CD4-positive, alpha-beta T cell (primary cell): ENCODE measurements at regions not wholly inside any gene's neighbourhood (a gene's known extent, or its start where the extent isn't known, plus 50 kb on each side); places are given as distances from the start of the nearest gene placed in this dataset.

Experiments used
- ATAC-seq: fragments of 200-7000 bp; cut with Tn5 transposase; one replicate; pipeline ENCODE4 v1.10.0; 2022; ENCODE audit warnings: mild to moderate bottlenecking; ENCODE audit not compliant: poor library complexity
- CTCF ChIA-PET: fragments of 350-600 bp; sonication (Branson Sonifier 250); formaldehyde crosslinking; loops from one replicate; lab custom pipeline; 2021; ENCODE audit warnings: antibody characterized with exemption, inconsistent platforms; lab: Charles Lee
- POLR2A ChIA-PET: fragments of 350-600 bp; sonication (Branson Sonifier 250); formaldehyde crosslinking; loops from one replicate; lab custom pipeline; 2021; ENCODE audit warnings: antibody characterized with exemption, inconsistent platforms; lab: Charles Lee
- DNase-seq, 14 experiments: peaks; one replicate each; pipeline ENCODE4 v3.0.0-alpha.2; 2013 to 2020; ENCODE audit warnings: mixed read lengths in 2 of 14
- H3K27ac ChIP-seq, 2 donors: one replicate each; pipeline versions ENCODE4 v1.5.1 to v1.7.0; 2013; ENCODE audit warnings: low read length in 2 of 2, low read depth in 1 of 2, mild to moderate bottlenecking in 1 of 2
- H3K27me3 ChIP-seq, 2 experiments: 1 replicate in 1 of 2; 2 replicates in 1 of 2; pipeline versions ENCODE4 v1.6.1 to v1.7.0; 2013; ENCODE audit warnings: low read length in 2 of 2, control low read depth in 1 of 2, mild to moderate bottlenecking in 1 of 2, moderate library complexity in 1 of 2; ENCODE audit not compliant: insufficient read depth in 2 of 2, control insufficient read depth in 1 of 2
- H3K36me3 ChIP-seq: one replicate; pipeline ENCODE4 v1.6.1; 2013; ENCODE audit warnings: low read length, control low read depth; ENCODE audit not compliant: insufficient read depth
- H3K4me1 ChIP-seq: one replicate; pipeline ENCODE4 v1.6.1; 2013; ENCODE audit warnings: low read length, control low read depth; ENCODE audit not compliant: insufficient read depth
- H3K4me3 ChIP-seq: one replicate; pipeline ENCODE4 v1.5.1; 2013; ENCODE audit warnings: mild to moderate bottlenecking, low read length, moderate library complexity
- H3K9me3 ChIP-seq, 2 experiments: 1 replicate in 1 of 2; 2 replicates in 1 of 2; pipeline versions ENCODE4 v1.6.1 to v1.7.0; 2013; ENCODE audit warnings: low read length in 2 of 2, mild to moderate bottlenecking in 2 of 2, control low read depth in 1 of 2, moderate library complexity in 1 of 2; ENCODE audit not compliant: control insufficient read depth in 1 of 2, insufficient read depth in 1 of 2
- H3K27ac Mint-ChIP-seq: one replicate; pipeline ENCODE4 v1.8.0; 2020; ENCODE audit warnings: mixed read lengths
- H3K27me3 Mint-ChIP-seq: one replicate; pipeline ENCODE4 v1.8.0; 2021; ENCODE audit warnings: mixed read lengths
- H3K36me3 Mint-ChIP-seq: one replicate; pipeline ENCODE4 v1.8.0; 2021; ENCODE audit warnings: low read depth, mixed read lengths
- H3K4me1 Mint-ChIP-seq: one replicate; pipeline ENCODE4 v1.8.0; 2021; ENCODE audit warnings: low read depth, mixed read lengths
- H3K4me3 Mint-ChIP-seq: one replicate; pipeline ENCODE4 v1.8.0; 2020; ENCODE audit warnings: mild to moderate bottlenecking, mixed read lengths
- H3K9me3 Mint-ChIP-seq: one replicate; pipeline ENCODE4 v1.8.0; 2020; ENCODE audit warnings: mixed read lengths
- intact Hi-C, 2 experiments: fragments of 100-400 bp; cut with DNase I in 1 of 2; cut with micrococcal nuclease in 1 of 2; formaldehyde crosslinking; loops; one replicate each; pipeline versions ENCODE4 v1.15.1 to v1.9.0; 2023 to 2025; cut with DNase I, micrococcal nuclease
- TF ChIP-seq, protein P1 (sequence below): fragments of 200-600 bp; IDR thresholded peaks from one replicate; pipeline ENCODE4 v1.8.0; 2022; ENCODE audit warnings: antibody characterized with exemption, mild to moderate bottlenecking

DNA sequence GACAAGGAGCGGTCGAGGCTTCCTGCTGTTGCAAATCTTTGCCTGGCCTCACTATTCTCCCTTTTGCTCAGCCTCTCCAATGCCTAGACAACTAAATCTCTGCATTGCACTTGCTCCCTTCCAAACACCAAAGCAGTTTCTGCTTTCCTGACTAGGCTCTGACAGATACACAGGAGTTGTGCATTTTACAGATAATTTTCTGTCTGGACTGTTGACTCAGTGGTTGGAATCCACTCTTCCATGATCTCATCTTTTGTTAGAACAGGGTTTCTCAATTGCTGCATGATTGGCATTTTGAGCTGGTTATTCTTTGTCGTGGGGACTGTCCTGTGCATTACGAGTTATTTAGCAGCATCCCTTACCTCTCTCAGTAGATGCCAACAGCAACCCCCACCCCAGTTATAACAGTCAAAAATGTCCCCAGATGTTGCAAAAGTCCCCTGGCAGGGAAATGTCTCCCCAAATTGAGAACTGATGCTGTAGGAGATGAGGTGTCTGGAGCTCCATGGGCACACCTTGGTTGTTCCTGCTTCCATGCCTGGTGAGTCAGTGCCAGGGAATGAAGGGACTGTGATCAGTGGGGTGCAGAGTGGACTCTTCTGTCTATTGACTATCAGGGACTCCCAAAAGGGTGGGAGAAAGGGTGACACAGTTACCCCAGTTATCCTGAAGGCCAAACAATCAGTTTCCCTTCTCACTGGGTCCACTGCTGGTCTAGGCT, 557.4 kb upstream of the PSMD7 start:
- Histone ChIP-seq H3K27ac (no peak overlapping the region), H3K36me3 (no peaks in the 10 kb centered on the region), H3K4me1 (no peaks in the 10 kb centered on the region), H3K4me3 (no peak overlapping the region), H3K27me3 (no peaks in the 10 kb centered on the region), H3K9me3 (peaks cover 0 to 7% of the 10 kb centered on the region in 2 experiments)
- Mint-ChIP-seq H3K4me3 (no peak overlapping the region), H3K4me1 (no peaks in the 10 kb centered on the region), H3K27ac (no peak overlapping the region), H3K36me3 (no peaks in the 10 kb centered on the region), H3K27me3 (peaks cover 6% of the 10 kb centered on the region), H3K9me3 (peaks cover 2% of the 10 kb centered on the region)
- TF ChIP-seq, protein P1, sequence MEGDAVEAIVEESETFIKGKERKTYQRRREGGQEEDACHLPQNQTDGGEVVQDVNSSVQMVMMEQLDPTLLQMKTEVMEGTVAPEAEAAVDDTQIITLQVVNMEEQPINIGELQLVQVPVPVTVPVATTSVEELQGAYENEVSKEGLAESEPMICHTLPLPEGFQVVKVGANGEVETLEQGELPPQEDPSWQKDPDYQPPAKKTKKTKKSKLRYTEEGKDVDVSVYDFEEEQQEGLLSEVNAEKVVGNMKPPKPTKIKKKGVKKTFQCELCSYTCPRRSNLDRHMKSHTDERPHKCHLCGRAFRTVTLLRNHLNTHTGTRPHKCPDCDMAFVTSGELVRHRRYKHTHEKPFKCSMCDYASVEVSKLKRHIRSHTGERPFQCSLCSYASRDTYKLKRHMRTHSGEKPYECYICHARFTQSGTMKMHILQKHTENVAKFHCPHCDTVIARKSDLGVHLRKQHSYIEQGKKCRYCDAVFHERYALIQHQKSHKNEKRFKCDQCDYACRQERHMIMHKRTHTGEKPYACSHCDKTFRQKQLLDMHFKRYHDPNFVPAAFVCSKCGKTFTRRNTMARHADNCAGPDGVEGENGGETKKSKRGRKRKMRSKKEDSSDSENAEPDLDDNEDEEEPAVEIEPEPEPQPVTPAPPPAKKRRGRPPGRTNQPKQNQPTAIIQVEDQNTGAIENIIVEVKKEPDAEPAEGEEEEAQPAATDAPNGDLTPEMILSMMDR: no peak
- ChIA-PET POLR2A (no interaction called here), CTCF (no interaction called here)
- DNase-seq: no peak
- ATAC-seq: no peak
- intact Hi-C loops: no loop called here

DNA sequence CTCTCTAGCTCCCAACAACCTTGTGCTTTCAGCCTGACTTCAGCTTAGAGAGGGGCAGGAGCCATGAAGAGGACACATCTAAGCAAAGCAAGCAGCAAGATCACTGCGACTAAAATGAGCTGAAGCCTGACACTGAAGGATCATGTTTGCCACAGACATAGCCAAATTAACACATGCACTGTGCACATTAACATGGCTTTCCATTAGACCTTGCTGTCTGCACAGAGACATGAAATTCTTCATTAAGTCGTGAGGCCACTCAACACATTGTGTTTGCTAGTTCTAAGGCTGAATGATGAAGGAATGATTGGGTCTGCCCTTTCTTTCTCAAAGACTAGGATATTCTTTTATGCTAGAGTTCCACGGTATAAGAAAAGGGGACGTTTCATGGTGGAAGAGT, 558.3 kb upstream of the PSMD7 start:
- Histone ChIP-seq H3K9me3 (peaks cover 0 to 7% of the 10 kb centered on the region in 2 experiments), H3K4me3 (no peak overlapping the region), H3K36me3 (no peaks in the 10 kb centered on the region), H3K27ac (no peak overlapping the region), H3K27me3 (no peaks in the 10 kb centered on the region), H3K4me1 (no peaks in the 10 kb centered on the region)
- H3K9me3 Mint-ChIP-seq: no peaks in the 10 kb centered on the region
- H3K4me1 Mint-ChIP-seq: no peaks in the 10 kb centered on the region
- TF ChIP-seq, protein P1: no peak
- POLR2A ChIA-PET: no interaction called here
- H3K27me3 Mint-ChIP-seq: peaks cover 6% of the 10 kb centered on the region
- H3K36me3 Mint-ChIP-seq: no peaks in the 10 kb centered on the region
- no peak overlapping the region for H3K4me3 Mint-ChIP-seq
- ATAC-seq (no peak), DNase-seq (no peak)
- intact Hi-C loops: no loop called here
- H3K27ac Mint-ChIP-seq: no peak overlapping the region
- CTCF ChIA-PET: no interaction called here

DNA sequence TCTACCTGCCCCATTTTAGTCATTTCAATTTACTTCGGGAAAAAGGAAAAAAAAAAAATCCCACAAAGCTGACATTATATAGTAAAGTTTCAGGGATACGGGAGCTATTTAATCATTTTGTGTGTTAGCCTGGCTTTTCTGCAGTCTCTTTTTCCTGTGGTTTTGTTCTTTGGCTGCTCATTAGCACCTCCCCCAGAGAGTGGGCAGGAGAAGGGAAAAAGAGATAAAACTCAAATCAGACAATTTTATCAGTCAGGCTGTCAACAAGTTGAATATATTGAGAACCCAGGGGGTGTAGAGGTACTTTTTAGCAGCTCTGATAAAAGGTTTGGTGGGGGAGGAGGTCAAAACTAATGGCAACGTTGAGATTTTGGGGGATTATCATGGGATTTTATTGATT, 559.0 kb upstream of the PSMD7 start:
- H3K4me1 ChIP-seq: no peaks in the 10 kb centered on the region
- H3K27ac Mint-ChIP-seq: no peak overlapping the region
- H3K36me3 Mint-ChIP-seq: no peaks in the 10 kb centered on the region
- DNase-seq (no peak), ATAC-seq (no peak)
- H3K27ac ChIP-seq: no peak overlapping the region
- peaks cover 0 to 7% of the 10 kb centered on the region in 2 experiments for H3K9me3 ChIP-seq
- intact Hi-C loops: no loop called here
- CTCF ChIA-PET: no interaction called here
- H3K27me3 ChIP-seq: no peaks in the 10 kb centered on the region
- POLR2A ChIA-PET: no interaction called here
- no peaks in the 10 kb centered on the region for H3K4me1 Mint-ChIP-seq
- peaks cover 6% of the 10 kb centered on the region for H3K27me3 Mint-ChIP-seq
- H3K9me3 Mint-ChIP-seq: no peaks in the 10 kb centered on the region
- no peak overlapping the region for H3K4me3 ChIP-seq
- H3K36me3 ChIP-seq: no peaks in the 10 kb centered on the region
- H3K4me3 Mint-ChIP-seq: no peak overlapping the region
- TF ChIP-seq, protein P1: no peak
